ENCODE measurements at regions not wholly inside any gene's neighbourhood (a gene's known extent, or its start where the extent isn't known, plus 50 kb on each side); places are given as distances from the start of the nearest gene placed in this dataset.
"Not testable (repeated sequence)": the region's sequence is repeated elsewhere in the genome, so short reads cannot be mapped to it uniquely, and the experiment has no call there.

- Mint-ChIP-seq H3K27ac (no peak overlapping the region), H3K4me1 (ENCODE audit: low read depth) (no peaks in the 10 kb centered on the region), H3K4me3 (no peak overlapping the region), H3K27me3 (ENCODE audit: insufficient read depth) (no peaks in the 10 kb centered on the region), H3K36me3 (ENCODE audit: low read depth) (no peaks in the 10 kb centered on the region), H3K9me3 (no peaks in the 10 kb centered on the region)
- intact Hi-C loops (cut with micrococcal nuclease): no loop called here
- DNase-seq (ENCODE audit: low spot score): no peak
Observed at GRCh38 chr13:67519356-67519755, 289.2 kb upstream of the PCDH9 start.

GRCh38 chr13:67518785-67519184 is 288.6 kb upstream of the PCDH9 start:
- DNase-seq (ENCODE audit: low spot score): no peak
- Mint-ChIP-seq H3K27me3 (ENCODE audit: insufficient read depth) (no peaks in the 10 kb centered on the region), H3K4me3 (no peak overlapping the region), H3K9me3 (no peaks in the 10 kb centered on the region), H3K27ac (no peak overlapping the region), H3K4me1 (ENCODE audit: low read depth) (no peaks in the 10 kb centered on the region), H3K36me3 (ENCODE audit: low read depth) (no peaks in the 10 kb centered on the region)
- intact Hi-C loops (cut with micrococcal nuclease): no loop called here

- no peaks in the 10 kb centered on the region for H3K9me3 Mint-ChIP-seq
- no peak overlapping the region for H3K27ac Mint-ChIP-seq
Observed at GRCh38 chr13:67515895-67516294, 285.8 kb upstream of the PCDH9 start.

GRCh38 chr13:67509018-67509417 is 278.9 kb upstream of the PCDH9 start:
- intact Hi-C loops (cut with micrococcal nuclease): no loop called here
- Mint-ChIP-seq H3K27me3 (ENCODE audit: insufficient read depth) (no peaks in the 10 kb centered on the region), H3K36me3 (ENCODE audit: low read depth) (no peaks in the 10 kb centered on the region), H3K4me1 (ENCODE audit: low read depth) (no peaks in the 10 kb centered on the region), H3K4me3 (no peak overlapping the region), H3K9me3 (peaks cover 9% of the 10 kb centered on the region), H3K27ac (no peak overlapping the region)
- no peak for DNase-seq (ENCODE audit: low spot score)

More at GRCh38 chr13:67515895-67516294, 285.8 kb upstream of the PCDH9 start:
- no peak for DNase-seq (ENCODE audit: low spot score)
- H3K36me3 Mint-ChIP-seq (ENCODE audit: low read depth): no peaks in the 10 kb centered on the region
- H3K4me3 Mint-ChIP-seq: no peak overlapping the region
- H3K4me1 Mint-ChIP-seq (ENCODE audit: low read depth): no peaks in the 10 kb centered on the region
- no peaks in the 10 kb centered on the region for H3K27me3 Mint-ChIP-seq (ENCODE audit: insufficient read depth)
- intact Hi-C loops (cut with micrococcal nuclease): no loop called here

- DNase-seq (ENCODE audit: low spot score); H3K36me3 Mint-ChIP-seq (ENCODE audit: low read depth); H3K4me3 Mint-ChIP-seq; H3K9me3 Mint-ChIP-seq; H3K27me3 Mint-ChIP-seq (ENCODE audit: insufficient read depth); intact Hi-C loops (cut with micrococcal nuclease); H3K4me1 Mint-ChIP-seq (ENCODE audit: low read depth); H3K27ac Mint-ChIP-seq: not testable (repeated sequence)
Observed at GRCh38 chr13:67508275-67508674, 278.1 kb upstream of the PCDH9 start.

GRCh38 chr13:67506407-67506806 is 276.3 kb upstream of the PCDH9 start:
- Mint-ChIP-seq H3K36me3 (ENCODE audit: low read depth) (no peaks in the 10 kb centered on the region), H3K27ac (no peak overlapping the region), H3K4me3 (no peak overlapping the region), H3K4me1 (ENCODE audit: low read depth) (no peaks in the 10 kb centered on the region), H3K9me3 (peaks cover 9% of the 10 kb centered on the region), H3K27me3 (ENCODE audit: insufficient read depth) (no peaks in the 10 kb centered on the region)
- no peak for DNase-seq (ENCODE audit: low spot score)
- intact Hi-C loops (cut with micrococcal nuclease): no loop called here

GRCh38 chr13:67505376-67505775 is 275.2 kb upstream of the PCDH9 start:
- intact Hi-C loops (cut with micrococcal nuclease): no loop called here
- Mint-ChIP-seq H3K27ac (no peak overlapping the region), H3K36me3 (ENCODE audit: low read depth) (no peaks in the 10 kb centered on the region), H3K4me3 (no peak overlapping the region), H3K27me3 (ENCODE audit: insufficient read depth) (no peaks in the 10 kb centered on the region), H3K9me3 (peaks cover 14% of the 10 kb centered on the region), H3K4me1 (ENCODE audit: low read depth) (no peaks in the 10 kb centered on the region)
- DNase-seq (ENCODE audit: low spot score): no peak

GRCh38 chr13:67498948-67499347 is 268.8 kb upstream of the PCDH9 start:
- DNase-seq (ENCODE audit: low spot score): no peak
- H3K27ac Mint-ChIP-seq: no peak overlapping the region
- peaks cover 9% of the 10 kb centered on the region for H3K9me3 Mint-ChIP-seq
- no peaks in the 10 kb centered on the region for H3K4me1 Mint-ChIP-seq (ENCODE audit: low read depth)
- no peaks in the 10 kb centered on the region for H3K27me3 Mint-ChIP-seq (ENCODE audit: insufficient read depth)
- no peaks in the 10 kb centered on the region for H3K36me3 Mint-ChIP-seq (ENCODE audit: low read depth)
- H3K4me3 Mint-ChIP-seq: no peak overlapping the region
- intact Hi-C loops (cut with micrococcal nuclease): no loop called here

- H3K9me3 Mint-ChIP-seq: no peaks in the 10 kb centered on the region
Observed at GRCh38 chr13:67493835-67494234, 263.7 kb upstream of the PCDH9 start.

GRCh38 chr13:67489016-67489415 is 258.9 kb upstream of the PCDH9 start:
- Mint-ChIP-seq H3K27ac (no peak overlapping the region), H3K4me1 (ENCODE audit: low read depth) (no peaks in the 10 kb centered on the region), H3K36me3 (ENCODE audit: low read depth) (no peaks in the 10 kb centered on the region), H3K9me3 (no peaks in the 10 kb centered on the region), H3K4me3 (no peak overlapping the region), H3K27me3 (ENCODE audit: insufficient read depth) (no peaks in the 10 kb centered on the region)
- intact Hi-C loops (cut with micrococcal nuclease): no loop called here
- DNase-seq (ENCODE audit: low spot score): no peak

More at GRCh38 chr13:67493835-67494234, 263.7 kb upstream of the PCDH9 start:
- DNase-seq (ENCODE audit: low spot score): no peak
- Mint-ChIP-seq H3K27me3 (ENCODE audit: insufficient read depth) (no peaks in the 10 kb centered on the region), H3K27ac (no peak overlapping the region), H3K4me1 (ENCODE audit: low read depth) (no peaks in the 10 kb centered on the region), H3K36me3 (ENCODE audit: low read depth) (no peaks in the 10 kb centered on the region), H3K4me3 (no peak overlapping the region)
- intact Hi-C loops (cut with micrococcal nuclease): no loop called here

- no peak for DNase-seq (ENCODE audit: low spot score)
- intact Hi-C loops (cut with micrococcal nuclease): no loop called here
- Mint-ChIP-seq H3K4me3 (no peak overlapping the region), H3K27ac (no peak overlapping the region), H3K36me3 (ENCODE audit: low read depth) (no peaks in the 10 kb centered on the region), H3K4me1 (ENCODE audit: low read depth) (no peaks in the 10 kb centered on the region), H3K9me3 (peaks cover 5% of the 10 kb centered on the region), H3K27me3 (ENCODE audit: insufficient read depth) (no peaks in the 10 kb centered on the region)
Observed at GRCh38 chr13:67481445-67481844, 251.3 kb upstream of the PCDH9 start.

GRCh38 chr13:67474115-67474514 is 244.0 kb upstream of the PCDH9 start:
- no peak overlapping the region for H3K4me3 Mint-ChIP-seq
- H3K36me3 Mint-ChIP-seq (ENCODE audit: low read depth): no peaks in the 10 kb centered on the region
- peaks cover 11% of the 10 kb centered on the region for H3K9me3 Mint-ChIP-seq
- H3K4me1 Mint-ChIP-seq (ENCODE audit: low read depth): no peaks in the 10 kb centered on the region
- H3K27ac Mint-ChIP-seq: no peak overlapping the region
- no peak for DNase-seq (ENCODE audit: low spot score)
- no peaks in the 10 kb centered on the region for H3K27me3 Mint-ChIP-seq (ENCODE audit: insufficient read depth)
- intact Hi-C loops (cut with micrococcal nuclease): no loop called here

GRCh38 chr13:67469623-67470022 is 239.5 kb upstream of the PCDH9 start:
- H3K4me1 Mint-ChIP-seq (ENCODE audit: low read depth): no peaks in the 10 kb centered on the region
- H3K27ac Mint-ChIP-seq: no peak overlapping the region
- H3K36me3 Mint-ChIP-seq (ENCODE audit: low read depth): no peaks in the 10 kb centered on the region
- DNase-seq (ENCODE audit: low spot score): no peak
- no peaks in the 10 kb centered on the region for H3K27me3 Mint-ChIP-seq (ENCODE audit: insufficient read depth)
- H3K9me3 Mint-ChIP-seq: peaks cover 31% of the 10 kb centered on the region
- H3K4me3 Mint-ChIP-seq: no peak overlapping the region
- intact Hi-C loops (cut with micrococcal nuclease): no loop called here

- intact Hi-C loops (cut with micrococcal nuclease): no loop called here
- DNase-seq (ENCODE audit: low spot score): no peak
- H3K4me3 Mint-ChIP-seq: no peak overlapping the region
- no peaks in the 10 kb centered on the region for H3K27me3 Mint-ChIP-seq (ENCODE audit: insufficient read depth)
- no peaks in the 10 kb centered on the region for H3K4me1 Mint-ChIP-seq (ENCODE audit: low read depth)
- no peaks in the 10 kb centered on the region for H3K36me3 Mint-ChIP-seq (ENCODE audit: low read depth)
- H3K27ac Mint-ChIP-seq: no peak overlapping the region
- H3K9me3 Mint-ChIP-seq: peaks cover 31% of the 10 kb centered on the region
Observed at GRCh38 chr13:67466569-67466968, 236.4 kb upstream of the PCDH9 start.

Measured in activated T-helper 1 cell treated with anti-CD3 and anti-CD28 coated beads, Interleukin-12 subunit alpha, Interleukin-12 subunit beta, Interleukin-2, Interleukin-4 antibody, amounts not matched to agents 30 ng/mL and 10 ng/mL and 1 ng/mL, durations not matched to agents 14 hours and 24 hours and 36 hours (primary cell).